Keratinocyte (primary cell): ENCODE measurements at regions not wholly inside any gene's neighbourhood (a gene's known extent, or its start where the extent isn't known, plus 50 kb on each side); places are given as distances from the start of the nearest gene placed in this dataset.
"Not testable (repeated sequence)": the region's sequence is repeated elsewhere in the genome, so short reads cannot be mapped to it uniquely, and the experiment has no call there.

Experiments
- DNase-seq: peaks from one replicate; pipeline ENCODE4 v3.0.0-alpha.2; 2011; ENCODE audit warnings: low read depth, missing footprints, low spot score
- FAIRE-seq: peaks from 2 replicates; lab custom pipeline; 2011; peaks lifted over from hg19 to GRCh38; lab: Jason Lieb, UNC
- H2AFZ ChIP-seq: 2 replicates; pipeline ENCODE4 v1.6.0; 2012; ENCODE audit warnings: low read length, control low read depth, inconsistent platforms; ENCODE audit not compliant: control insufficient read depth
- H3K27ac ChIP-seq: 2 replicates; pipeline ENCODE4 v1.5.1; 2011; ENCODE audit warnings: low read length; ENCODE audit not compliant: control insufficient read depth, insufficient read depth
- H3K27me3 ChIP-seq: 3 replicates; pipeline ENCODE4 v1.6.0; 2011; ENCODE audit warnings: low read length; ENCODE audit not compliant: control insufficient read depth, insufficient read depth; ENCODE audit errors: extremely low read depth
- H3K36me3 ChIP-seq, 2 experiments: 2 replicates in 1 of 2; 3 replicates in 1 of 2; pipeline ENCODE4 v1.5.1; 2011; ENCODE audit warnings: low read length in 2 of 2, mild to moderate bottlenecking in 1 of 2; ENCODE audit not compliant: control insufficient read depth in 2 of 2, insufficient read depth in 2 of 2; ENCODE audit errors: extremely low read depth in 1 of 2
- H3K4me1 ChIP-seq: 3 replicates; pipeline ENCODE4 v1.5.1; 2011; ENCODE audit warnings: low read length; ENCODE audit not compliant: control insufficient read depth, insufficient read depth; ENCODE audit errors: extremely low read depth
- H3K4me2 ChIP-seq: 3 replicates; pipeline ENCODE4 v1.6.0; 2011; ENCODE audit warnings: low read depth, low read length; ENCODE audit not compliant: control insufficient read depth, insufficient read depth; ENCODE audit errors: extremely low read depth
- H3K4me3 ChIP-seq, 3 experiments: fragments of 200-600 bp in 1 of 3; sonication (generic) in 1 of 3; 2 replicates in 2 of 3; 3 replicates in 1 of 3; pipeline ENCODE4 v1.5.1; 2011 to 2016; ENCODE audit warnings: low read length in 3 of 3, mild to moderate bottlenecking in 3 of 3, control low read depth in 2 of 3, inconsistent platforms in 1 of 3, low read depth in 1 of 3, mixed read lengths in 1 of 3, mixed run types in 1 of 3, moderate library complexity in 1 of 3; ENCODE audit not compliant: control insufficient read depth in 2 of 3, insufficient read depth in 2 of 3; ENCODE audit errors: extremely low read depth in 1 of 3
- H3K79me2 ChIP-seq: 2 replicates; pipeline ENCODE4 v1.6.0; 2012; ENCODE audit warnings: low read length; ENCODE audit not compliant: control insufficient read depth, insufficient read depth
- H3K9ac ChIP-seq: 3 replicates; pipeline ENCODE4 v1.6.0; 2011; ENCODE audit warnings: low read length; ENCODE audit not compliant: control insufficient read depth, insufficient read depth; ENCODE audit errors: extremely low read depth
- H3K9me1 ChIP-seq: 3 replicates; pipeline ENCODE4 v1.6.0; 2011; ENCODE audit warnings: low read length; ENCODE audit not compliant: control insufficient read depth, insufficient read depth; ENCODE audit errors: extremely low read depth
- H3K9me3 ChIP-seq: 2 replicates; pipeline ENCODE4 v1.5.1; 2012; ENCODE audit warnings: low read depth, low read length; ENCODE audit not compliant: control insufficient read depth
- H4K20me1 ChIP-seq: 3 replicates; pipeline ENCODE4 v1.6.0; 2011; ENCODE audit warnings: low read length; ENCODE audit not compliant: control insufficient read depth, insufficient read depth; ENCODE audit errors: extremely low read depth
- CTCF ChIP-seq, 3 experiments: IDR thresholded peaks in 1 of 3; conservative IDR thresholded peaks in 1 of 3; optimal IDR thresholded peaks in 1 of 3; 2 replicates in 2 of 3; 3 replicates in 1 of 3; pipeline versions ENCODE3 to v1.5.1; 2011; ENCODE audit warnings: low read length in 3 of 3, mild to moderate bottlenecking in 3 of 3, moderate library complexity in 2 of 3, control low read depth in 1 of 3, inconsistent platforms in 1 of 3; ENCODE audit not compliant: insufficient read depth in 2 of 3; ENCODE audit errors: extremely low read depth in 1 of 3
- EZH2 ChIP-seq: IDR thresholded peaks from one replicate; pipeline ENCODE4 v1.6.1; 2012; ENCODE audit warnings: inconsistent platforms, mild to moderate bottlenecking, low read length, moderate library complexity
- dilution Hi-C: fragments of 300-500 bp; cut with MboI; formaldehyde crosslinking; loops from one replicate; pipeline ENCODE4 v1.7.0; 2020; ENCODE audit warnings: low sequenced_read_pairs; ENCODE audit not compliant: extremely low pct_ligation_motif_present

GRCh38 chr15:87537295-87537694, 719.2 kb downstream of the NTRK3 start:
- dilution Hi-C loops, result no loop called here
- DNase-seq, result no peak

GRCh38 chr15:87533637-87534036, 722.9 kb downstream of the NTRK3 start:
- H2AFZ ChIP-seq, FAIRE-seq, H3K9ac ChIP-seq, H3K9me3 ChIP-seq, H3K27me3 ChIP-seq, DNase-seq, H4K20me1 ChIP-seq, H3K4me3 ChIP-seq, H3K79me2 ChIP-seq, dilution Hi-C loops, H3K36me3 ChIP-seq, H3K27ac ChIP-seq, H3K4me2 ChIP-seq, H3K4me1 ChIP-seq, H3K9me1 ChIP-seq: not testable (repeated sequence)

More at GRCh38 chr15:87537295-87537694, 719.2 kb downstream of the NTRK3 start:
- Histone ChIP-seq H3K9me3 (no peaks in the 10 kb centered on the region), H3K9me1 (no peaks in the 10 kb centered on the region), H3K4me1 (no peaks in the 10 kb centered on the region), H3K79me2 (no peaks in the 10 kb centered on the region), H2AFZ (no peak overlapping the region), H4K20me1 (no peaks in the 10 kb centered on the region), H3K9ac (no peak overlapping the region), H3K4me3 (no peak overlapping the region), H3K27ac (no peak overlapping the region), H3K36me3 (no peaks in the 10 kb centered on the region), H3K4me2 (no peak overlapping the region), H3K27me3 (no peaks in the 10 kb centered on the region)
- no peak for TF ChIP-seq EZH2
- TF ChIP-seq CTCF (optimal IDR thresholded peaks at IDR 0.05 in 1 of 3, IDR thresholded peaks at IDR 0.05 in 1 of 3, conservative IDR thresholded peaks at IDR 0.05 in 1 of 3; ENCODE audit: extremely low read depth in 1 of 3, insufficient read depth in 2 of 3, low read length in 3 of 3), result no peak
- no peak for FAIRE-seq

GRCh38 chr15:87528873-87529272, 727.7 kb downstream of the NTRK3 start:
- dilution Hi-C loops, result no loop called here

More at GRCh38 chr15:87528873-87529272, 727.7 kb downstream of the NTRK3 start:
- no peak for FAIRE-seq
- Histone ChIP-seq H3K36me3 (no peaks in the 10 kb centered on the region), H3K4me2 (no peak overlapping the region), H3K4me1 (no peaks in the 10 kb centered on the region), H2AFZ (no peak overlapping the region), H3K9ac (no peak overlapping the region), H3K27me3 (no peaks in the 10 kb centered on the region), H3K9me3 (no peaks in the 10 kb centered on the region), H3K4me3 (no peak overlapping the region), H3K27ac (no peak overlapping the region), H3K9me1 (no peaks in the 10 kb centered on the region), H3K79me2 (no peaks in the 10 kb centered on the region), H4K20me1 (no peaks in the 10 kb centered on the region)
- no peak for DNase-seq
- TF ChIP-seq EZH2 (no peak), CTCF (optimal IDR thresholded peaks at IDR 0.05 in 1 of 3, IDR thresholded peaks at IDR 0.05 in 1 of 3, conservative IDR thresholded peaks at IDR 0.05 in 1 of 3; ENCODE audit: extremely low read depth in 1 of 3, insufficient read depth in 2 of 3, low read length in 3 of 3) (no peak)
